ENCODE measurements at regions not wholly inside any gene's neighbourhood (a gene's known extent, or its start where the extent isn't known, plus 50 kb on each side); places are given as distances from the start of the nearest gene placed in this dataset.

- TF ChIP-seq EP300 (conservative IDR thresholded peaks at IDR 0.05; ENCODE audit: poor library complexity, severe bottlenecking): no peak
- TF ChIP-seq CTCF (IDR thresholded peaks at IDR 0.05; ENCODE audit: poor library complexity, severe bottlenecking): no peak
- TF ChIP-seq POLR2AphosphoS5 (IDR thresholded peaks at IDR 0.05): no peak
- TF ChIP-seq EZH2 (IDR thresholded peaks at IDR 0.05; ENCODE audit: borderline replicate concordance, insufficient read depth, low read length, poor library complexity, severe bottlenecking): no peak
- TF ChIP-seq REST (IDR thresholded peaks at IDR 0.05; ENCODE audit: borderline replicate concordance): no peak
- TF ChIP-seq MXI1 (conservative IDR thresholded peaks at IDR 0.05; ENCODE audit: poor library complexity, severe bottlenecking): no peak
- TF ChIP-seq TAF1 (IDR thresholded peaks at IDR 0.05; ENCODE audit: low read depth): no peak
- no peak for TF ChIP-seq SMC3 (conservative IDR thresholded peaks at IDR 0.05; ENCODE audit: poor library complexity)
- TF ChIP-seq RAD21 (conservative IDR thresholded peaks at IDR 0.05): no peak
- Histone ChIP-seq H3K27me3 (ENCODE audit: insufficient read depth, low read depth, low read length) (no peaks in the 10 kb centered on the region), H3K36me3 (ENCODE audit: insufficient read depth, low read length) (no peaks in the 10 kb centered on the region), H3K4me3 (ENCODE audit: low read length) (no peak overlapping the region), H3K9me3 (ENCODE audit: low read length) (no peaks in the 10 kb centered on the region), H2AFZ (ENCODE audit: low read depth, low read length) (no peak overlapping the region), H3K9ac (ENCODE audit: low read length) (no peak overlapping the region), H3K4me2 (ENCODE audit: low read length) (no peak overlapping the region), H3K9me2 (ENCODE audit: insufficient read depth, low read length) (no peaks in the 10 kb centered on the region), H3K79me2 (replicated peaks; ENCODE audit: insufficient read depth, low read length) (no peaks in the 10 kb centered on the region), H3K27ac (ENCODE audit: low read length) (no peak overlapping the region), H3F3A (ENCODE audit: insufficient read depth, low read length, poor library complexity, severe bottlenecking) (no peaks in the 10 kb centered on the region), H4K20me1 (ENCODE audit: insufficient read depth) (no peaks in the 10 kb centered on the region)
Observed at GRCh38 chrX:113651306-113651705, 810.7 kb upstream of the AMOT start.

GRCh38 chrX:113644426-113644825 lies 803.8 kb upstream of the AMOT start:
- no peaks in the 10 kb centered on the region for H3K36me3 ChIP-seq (ENCODE audit: insufficient read depth, low read length)
- no peak overlapping the region for H3K4me3 ChIP-seq (ENCODE audit: low read length)
- no peak overlapping the region for H3K9ac ChIP-seq (ENCODE audit: low read length)
- no peak overlapping the region for H2AFZ ChIP-seq (ENCODE audit: low read depth, low read length)
- H3K9me2 ChIP-seq (ENCODE audit: insufficient read depth, low read length): no peaks in the 10 kb centered on the region
- H3K27ac ChIP-seq (ENCODE audit: low read length): no peak overlapping the region
- no peaks in the 10 kb centered on the region for H4K20me1 ChIP-seq (ENCODE audit: insufficient read depth)
- no peak for TF ChIP-seq EZH2 (IDR thresholded peaks at IDR 0.05; ENCODE audit: borderline replicate concordance, insufficient read depth, low read length, poor library complexity, severe bottlenecking)
- no peak for TF ChIP-seq RAD21 (conservative IDR thresholded peaks at IDR 0.05)
- no peak for TF ChIP-seq REST (IDR thresholded peaks at IDR 0.05; ENCODE audit: borderline replicate concordance)
- no peak for TF ChIP-seq EP300 (conservative IDR thresholded peaks at IDR 0.05; ENCODE audit: poor library complexity, severe bottlenecking)
- no peak for TF ChIP-seq CTCF (IDR thresholded peaks at IDR 0.05; ENCODE audit: poor library complexity, severe bottlenecking)
- no peak for TF ChIP-seq POLR2AphosphoS5 (IDR thresholded peaks at IDR 0.05)
- no peak for TF ChIP-seq MXI1 (conservative IDR thresholded peaks at IDR 0.05; ENCODE audit: poor library complexity, severe bottlenecking)
- no peak for TF ChIP-seq TAF1 (IDR thresholded peaks at IDR 0.05; ENCODE audit: low read depth)
- TF ChIP-seq SMC3 (conservative IDR thresholded peaks at IDR 0.05; ENCODE audit: poor library complexity): no peak
- no peaks in the 10 kb centered on the region for H3K79me2 ChIP-seq (replicated peaks; ENCODE audit: insufficient read depth, low read length)
- no peaks in the 10 kb centered on the region for H3K9me3 ChIP-seq (ENCODE audit: low read length)
- no peaks in the 10 kb centered on the region for H3F3A ChIP-seq (ENCODE audit: insufficient read depth, low read length, poor library complexity, severe bottlenecking)
- no peaks in the 10 kb centered on the region for H3K27me3 ChIP-seq (ENCODE audit: insufficient read depth, low read depth, low read length)
- H3K4me2 ChIP-seq (ENCODE audit: low read length): no peak overlapping the region
